ENCODE measurements at regions not wholly inside any gene's neighbourhood (a gene's known extent, or its start where the extent isn't known, plus 50 kb on each side); places are given as distances from the start of the nearest gene placed in this dataset.
"Not testable (repeated sequence)": the region's sequence is repeated elsewhere in the genome, so short reads cannot be mapped to it uniquely, and the experiment has no call there.

DNA sequence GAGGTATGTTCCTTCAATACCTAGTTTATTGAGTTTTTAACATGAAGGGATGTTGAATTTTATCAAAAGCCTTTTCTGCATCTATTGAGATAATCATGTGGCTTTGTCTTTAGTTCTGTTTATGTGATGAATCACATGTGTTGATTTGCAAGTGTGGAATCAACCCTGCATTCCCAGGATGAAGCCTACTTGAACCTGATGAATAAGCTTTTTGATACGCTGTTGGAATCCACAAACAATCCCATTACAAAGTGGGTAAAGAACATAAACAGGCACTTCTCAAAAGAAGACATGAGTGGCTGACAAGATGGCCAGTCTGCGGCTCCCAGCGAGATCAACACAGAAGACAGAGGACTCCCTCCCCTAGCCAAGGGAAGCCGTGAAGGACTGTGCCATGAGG, 156.0 kb downstream of the SPATA18 start:
- TF ChIP-seq, protein P1, sequence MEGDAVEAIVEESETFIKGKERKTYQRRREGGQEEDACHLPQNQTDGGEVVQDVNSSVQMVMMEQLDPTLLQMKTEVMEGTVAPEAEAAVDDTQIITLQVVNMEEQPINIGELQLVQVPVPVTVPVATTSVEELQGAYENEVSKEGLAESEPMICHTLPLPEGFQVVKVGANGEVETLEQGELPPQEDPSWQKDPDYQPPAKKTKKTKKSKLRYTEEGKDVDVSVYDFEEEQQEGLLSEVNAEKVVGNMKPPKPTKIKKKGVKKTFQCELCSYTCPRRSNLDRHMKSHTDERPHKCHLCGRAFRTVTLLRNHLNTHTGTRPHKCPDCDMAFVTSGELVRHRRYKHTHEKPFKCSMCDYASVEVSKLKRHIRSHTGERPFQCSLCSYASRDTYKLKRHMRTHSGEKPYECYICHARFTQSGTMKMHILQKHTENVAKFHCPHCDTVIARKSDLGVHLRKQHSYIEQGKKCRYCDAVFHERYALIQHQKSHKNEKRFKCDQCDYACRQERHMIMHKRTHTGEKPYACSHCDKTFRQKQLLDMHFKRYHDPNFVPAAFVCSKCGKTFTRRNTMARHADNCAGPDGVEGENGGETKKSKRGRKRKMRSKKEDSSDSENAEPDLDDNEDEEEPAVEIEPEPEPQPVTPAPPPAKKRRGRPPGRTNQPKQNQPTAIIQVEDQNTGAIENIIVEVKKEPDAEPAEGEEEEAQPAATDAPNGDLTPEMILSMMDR (IDR thresholded peaks at IDR 0.05): not testable (repeated sequence)
- not testable (repeated sequence) for TF ChIP-seq POLR2AphosphoS5 (IDR thresholded peaks at IDR 0.05)

All from suprapubic skin (tissue), 3 donors.